Stimulated activated CD4-positive, alpha-beta T cell treated with anti-CD3 and anti-CD28 coated beads, Interleukin-12 subunit alpha, Interleukin-12 subunit beta, amount 100 ng/mL, for 4 hours (primary cell): ENCODE measurements at regions not wholly inside any gene's neighbourhood (a gene's known extent, or its start where the extent isn't known, plus 50 kb on each side); places are given as distances from the start of the nearest gene placed in this dataset.

Source experiments
- DNase-seq: peaks from one replicate; pipeline ENCODE4 v3.0.0-alpha.2; 2020

GRCh38 chr10:130739016-130739756, 572.3 kb downstream of the TCERG1L start:
- no peak for DNase-seq

GRCh38 chr10:130739757-130740145, 571.8 kb downstream of the TCERG1L start:
- no peak for DNase-seq

DNA sequence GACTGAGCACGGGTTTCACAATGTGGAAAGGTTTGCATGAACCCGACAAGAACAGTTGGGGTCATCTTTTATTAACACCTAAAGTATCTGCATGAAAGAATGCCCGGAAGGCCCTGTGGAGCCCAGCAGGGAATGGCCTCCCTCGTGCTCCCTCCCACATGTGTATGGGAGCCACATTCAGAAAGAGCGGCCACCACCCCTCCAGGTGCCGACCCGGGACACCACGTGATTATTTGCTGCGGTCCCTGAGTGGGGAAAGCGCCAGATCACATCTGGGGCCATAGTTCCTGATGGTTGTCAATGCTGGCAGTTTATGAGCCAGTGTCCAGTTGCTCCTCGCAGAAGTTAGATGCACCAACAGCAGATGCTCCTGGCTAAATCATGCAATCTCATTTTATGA, 571.4 kb downstream of the TCERG1L start:
- DNase-seq: no peak

- DNase-seq: no peak
Measured at GRCh38 chr10:130740915-130741750, 570.4 kb downstream of the TCERG1L start.

GRCh38 chr10:130741901-130742855, 569.3 kb downstream of the TCERG1L start:
- no peak for DNase-seq

DNA sequence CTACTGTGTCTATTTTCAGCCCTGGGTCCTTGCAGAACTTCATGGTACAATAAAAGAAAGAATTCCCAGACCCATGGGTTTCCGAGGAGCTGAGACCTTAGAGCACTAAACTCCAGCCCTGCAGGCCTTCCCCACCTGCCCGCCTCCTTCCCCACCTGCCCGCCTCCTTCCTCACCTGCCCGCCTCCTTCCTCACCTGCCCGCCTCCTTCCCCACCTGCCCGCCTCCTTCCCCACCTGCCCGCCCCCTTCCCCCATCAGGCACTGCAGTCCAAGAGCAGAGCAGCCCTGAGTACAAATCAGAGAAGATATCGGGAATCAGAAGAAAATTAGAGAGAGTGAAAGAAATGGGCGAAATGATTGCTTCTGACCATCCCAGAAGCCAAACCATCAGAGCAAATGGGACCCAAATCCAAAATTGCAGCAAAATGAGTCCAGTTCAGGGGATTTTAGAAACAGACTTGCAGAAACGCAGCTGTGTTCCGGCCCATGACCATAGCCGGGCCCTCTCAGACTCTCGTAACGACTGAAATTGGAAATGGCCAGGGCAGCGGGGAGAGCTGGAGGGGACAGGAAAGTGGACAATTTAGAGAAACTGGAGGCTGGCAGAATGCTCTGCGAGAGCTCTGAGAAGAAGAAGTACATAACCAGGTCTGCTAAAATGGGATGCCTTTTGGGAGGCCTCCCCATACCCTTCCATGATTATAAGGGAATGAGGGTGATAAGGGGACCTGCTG, 568.4 kb downstream of the TCERG1L start:
- no peak for DNase-seq

- DNase-seq: no peak
Measured at GRCh38 chr10:130743751-130744271, 567.7 kb downstream of the TCERG1L start.

- DNase-seq: no peak
Measured at GRCh38 chr10:130744631-130745030, 566.9 kb downstream of the TCERG1L start.

- DNase-seq: no peak
Measured at GRCh38 chr10:130745251-130745650, 566.3 kb downstream of the TCERG1L start.

GRCh38 chr10:130745821-130746220, 565.7 kb downstream of the TCERG1L start:
- no peak for DNase-seq

DNA sequence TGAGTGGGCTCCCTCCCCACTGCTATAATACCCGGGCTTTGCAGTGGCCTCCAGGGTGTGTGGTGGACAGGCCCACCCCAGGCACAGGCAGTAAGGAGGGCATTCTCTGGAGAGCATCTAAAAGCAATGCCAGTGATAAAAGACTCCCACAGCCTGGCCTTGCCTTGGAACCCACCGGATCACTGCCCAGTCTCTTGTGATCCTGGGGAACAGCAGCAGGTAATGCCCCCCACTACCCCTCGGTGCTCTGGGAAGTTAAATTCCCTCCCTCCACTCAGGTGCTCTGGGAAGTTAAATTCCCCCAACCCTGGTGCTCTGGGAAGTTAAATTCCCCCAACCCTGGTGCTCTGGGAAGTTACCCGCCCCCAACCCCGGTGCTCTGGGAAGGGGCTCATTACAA, 565.2 kb downstream of the TCERG1L start:
- no peak for DNase-seq

DNA sequence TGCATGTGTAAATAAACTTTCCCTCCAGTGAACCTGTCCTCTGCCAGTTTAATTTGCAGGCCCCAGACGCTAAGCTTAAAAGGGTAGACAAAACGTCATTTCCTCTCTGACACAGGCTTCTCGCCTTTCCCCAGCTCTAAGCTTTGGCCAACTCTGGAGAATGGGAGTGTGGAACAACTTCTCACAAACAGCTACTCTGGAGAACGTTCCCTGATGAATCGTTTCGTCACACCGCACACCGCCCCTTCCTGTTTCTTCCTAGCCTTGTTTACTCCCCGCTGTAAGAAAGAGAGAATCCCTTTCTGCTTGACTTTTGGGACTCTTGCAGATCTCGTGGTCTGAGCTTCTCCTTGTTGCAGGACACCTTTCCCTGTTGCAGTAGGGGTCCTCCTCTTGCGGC, 564.2 kb downstream of the TCERG1L start:
- no peak for DNase-seq

DNA sequence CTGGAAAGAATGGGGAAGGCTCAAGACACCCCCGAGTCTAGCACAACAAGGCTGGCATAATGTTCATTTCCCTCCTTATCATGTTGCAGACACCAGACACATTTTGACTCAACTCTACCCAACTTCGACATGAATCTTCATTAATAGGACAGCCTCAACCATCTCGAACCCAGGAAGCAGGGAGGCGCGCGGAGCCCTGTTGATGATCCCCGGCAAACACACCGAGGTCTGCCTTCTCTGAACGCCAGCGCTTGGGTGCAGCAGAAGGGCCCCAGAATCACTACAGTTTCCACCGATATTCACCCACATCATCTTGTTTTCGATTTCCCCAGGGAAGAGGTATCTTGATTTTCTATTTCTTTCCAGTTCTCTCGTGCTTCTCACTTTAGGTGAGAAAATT, 563.6 kb downstream of the TCERG1L start:
- no peak for DNase-seq

- no peak for DNase-seq
Measured at GRCh38 chr10:130748409-130749057, 563.0 kb downstream of the TCERG1L start.

GRCh38 chr10:130749911-130750310, 561.6 kb downstream of the TCERG1L start:
- DNase-seq: no peak

DNA sequence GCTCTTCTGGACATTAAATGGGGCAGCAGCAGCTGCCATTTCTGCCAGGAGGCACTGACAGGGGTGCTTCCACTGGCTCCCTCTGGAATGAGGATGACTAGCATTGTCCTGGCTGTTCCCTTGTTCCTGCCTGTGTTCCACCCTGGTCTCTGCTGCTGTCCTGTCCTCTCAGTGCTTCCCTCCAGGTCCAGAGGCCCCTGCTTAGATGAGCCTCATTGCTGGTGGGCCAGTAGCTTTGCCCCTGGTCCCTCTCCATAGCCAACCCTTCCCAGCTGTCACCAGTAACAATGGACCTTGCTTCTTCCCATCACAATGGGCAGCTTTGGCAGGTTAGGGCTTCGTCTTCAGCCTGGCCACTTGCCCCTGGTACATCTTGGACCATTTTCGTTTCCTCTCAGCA, 561.1 kb downstream of the TCERG1L start:
- DNase-seq: no peak

DNA sequence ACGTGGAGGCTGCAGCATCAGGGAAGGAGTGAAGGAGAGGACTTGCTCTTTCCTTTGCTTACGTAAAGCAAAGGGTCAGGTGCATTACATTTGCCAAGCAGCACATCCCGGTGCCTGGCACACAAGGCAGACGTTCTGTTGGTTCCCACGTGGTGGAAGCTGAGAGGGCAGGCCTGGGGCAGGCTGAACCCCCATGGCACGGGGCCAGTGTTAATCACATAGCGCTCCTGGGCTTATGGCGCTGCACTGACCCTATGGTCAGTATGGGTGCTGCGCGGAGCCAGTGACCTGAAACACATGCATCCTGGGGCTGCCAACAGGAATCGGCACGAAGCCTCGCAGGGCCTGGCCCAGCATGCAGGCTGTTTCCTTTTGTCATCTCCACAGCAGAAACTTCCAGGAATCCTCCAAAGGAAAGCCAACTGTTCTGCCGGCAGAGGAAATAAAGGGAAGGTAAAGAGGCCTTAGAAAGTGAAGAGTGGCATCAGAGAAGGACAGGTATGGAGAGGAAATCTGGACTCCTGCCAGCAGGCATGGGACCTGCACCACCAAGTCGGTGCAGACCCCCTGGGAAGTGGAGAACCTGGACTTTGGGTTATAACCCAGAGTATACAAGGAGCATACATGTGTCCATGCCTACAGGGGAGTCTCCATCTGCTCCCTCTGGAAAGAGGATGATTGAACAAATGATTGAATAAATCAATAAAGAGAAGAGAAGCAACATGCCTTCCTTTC, 560.2 kb downstream of the TCERG1L start:
- DNase-seq: no peak

- no peak for DNase-seq
Measured at GRCh38 chr10:130751851-130752250, 559.7 kb downstream of the TCERG1L start.

GRCh38 chr10:130756651-130757050, 554.9 kb downstream of the TCERG1L start:
- no peak for DNase-seq

DNA sequence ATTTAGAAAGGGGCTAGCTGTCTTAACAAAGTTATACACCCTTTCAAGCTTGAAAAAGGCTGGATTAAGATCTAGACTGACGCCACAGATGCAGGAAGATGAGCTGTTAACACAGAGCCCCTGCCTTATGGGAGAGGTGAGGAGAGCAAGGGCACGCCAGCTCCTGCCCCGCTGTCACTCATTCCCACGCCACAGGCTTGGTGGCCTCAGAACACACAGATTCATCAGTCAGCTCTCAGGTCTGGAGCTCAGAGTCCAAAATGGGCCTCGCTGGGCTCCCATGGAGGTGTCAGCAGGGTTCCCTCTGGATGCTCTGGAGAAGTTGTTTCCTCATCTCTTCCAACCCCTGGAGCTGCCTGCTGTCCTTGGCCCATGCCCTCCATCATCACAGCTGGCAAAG, 554.2 kb downstream of the TCERG1L start:
- DNase-seq: no peak
